HG03060 (cell line): ENCODE measurements at regions not wholly inside any gene's neighbourhood (a gene's known extent, or its start where the extent isn't known, plus 50 kb on each side); places are given as distances from the start of the nearest gene placed in this dataset.
"Not testable (repeated sequence)": the region's sequence is repeated elsewhere in the genome, so short reads cannot be mapped to it uniquely, and the experiment has no call there.

Source experiments
- ATAC-seq: cut with Tn5 transposase; IDR thresholded peaks from one replicate; pipeline ENCODE4 v1.9.1; 2021; ENCODE audit warnings: low read depth, moderate number of reproducible peaks; ENCODE audit not compliant: unreplicated experiment

DNA sequence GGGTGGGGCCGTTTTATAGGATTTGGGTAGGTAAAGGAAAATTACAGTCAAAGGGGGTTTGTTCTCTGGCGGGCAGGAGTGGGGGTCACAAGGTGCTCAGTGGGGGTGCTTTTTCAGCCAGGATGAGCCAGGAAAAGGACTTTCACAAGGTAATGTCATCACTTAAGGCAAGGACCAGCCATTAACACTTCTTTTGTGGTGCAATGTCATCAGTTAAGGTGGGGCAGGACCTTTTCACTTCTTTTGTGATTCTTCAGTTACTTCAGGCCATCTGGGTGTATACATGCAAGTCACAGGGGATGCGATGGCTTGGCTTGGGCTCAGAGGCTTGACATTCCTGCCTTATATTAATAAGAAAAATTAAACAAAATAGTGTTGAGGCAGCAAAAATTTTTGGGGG lies 200.1 kb upstream of the TRPC7 start:
- ATAC-seq, result not testable (repeated sequence)

DNA sequence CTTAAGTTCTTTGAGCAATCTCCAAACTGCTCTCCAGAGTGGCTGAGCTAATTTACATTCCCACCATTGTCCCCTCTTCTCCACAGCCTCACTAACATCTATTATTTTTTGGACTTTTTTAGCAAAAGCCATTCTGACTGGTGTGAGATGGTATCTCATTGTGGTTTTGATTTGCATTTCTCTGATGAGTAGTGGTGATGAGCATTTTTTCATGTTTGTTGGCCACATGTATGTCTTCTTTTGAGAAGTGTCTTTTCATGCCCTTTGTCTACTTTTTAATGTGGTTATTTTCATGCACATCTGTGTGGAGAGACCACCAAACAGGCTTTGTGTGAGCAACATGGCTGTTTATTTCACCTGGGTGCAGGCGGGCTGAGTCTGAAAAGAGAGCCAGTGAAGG lies 199.7 kb upstream of the TRPC7 start:
- not testable (repeated sequence) for ATAC-seq

DNA sequence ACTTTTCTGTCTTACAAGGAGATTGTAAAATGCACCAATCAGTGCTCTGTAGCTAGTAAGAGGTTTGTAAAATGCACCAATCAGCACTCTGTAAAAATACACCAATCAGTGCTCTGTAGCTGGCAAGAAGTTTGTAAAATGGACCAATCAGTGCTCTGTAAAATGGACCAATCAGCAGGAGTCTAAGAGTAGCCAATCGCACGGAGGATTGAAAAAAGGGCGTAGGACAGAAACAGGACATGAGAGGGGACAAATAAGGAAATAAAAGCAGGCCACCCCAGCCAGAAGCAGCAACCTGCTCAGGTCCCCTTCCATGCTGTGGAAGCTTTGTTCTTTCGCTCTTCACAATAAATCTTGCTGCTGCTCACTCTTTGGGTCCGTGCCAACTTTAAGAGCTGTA lies 199.1 kb upstream of the TRPC7 start:
- not testable (repeated sequence) for ATAC-seq

DNA sequence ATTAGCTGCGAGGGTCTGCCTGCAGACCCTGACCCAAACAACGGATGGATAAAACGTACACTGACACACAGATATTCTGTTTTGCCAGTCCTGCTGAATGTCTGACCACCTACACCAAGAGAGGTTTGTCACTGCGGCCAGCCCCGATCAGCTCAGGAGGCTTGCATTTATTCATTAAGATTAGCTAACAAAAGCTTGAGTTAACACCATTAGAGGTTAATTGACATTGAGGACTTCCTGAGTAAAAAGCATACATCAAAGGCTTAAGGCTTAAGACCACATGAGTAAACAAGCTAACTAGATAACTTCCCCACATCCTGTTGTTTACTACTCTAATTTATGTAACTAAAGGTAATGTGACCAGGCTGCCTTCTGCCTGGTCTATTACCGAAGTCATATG lies 198.1 kb upstream of the TRPC7 start:
- ATAC-seq, result no peak

DNA sequence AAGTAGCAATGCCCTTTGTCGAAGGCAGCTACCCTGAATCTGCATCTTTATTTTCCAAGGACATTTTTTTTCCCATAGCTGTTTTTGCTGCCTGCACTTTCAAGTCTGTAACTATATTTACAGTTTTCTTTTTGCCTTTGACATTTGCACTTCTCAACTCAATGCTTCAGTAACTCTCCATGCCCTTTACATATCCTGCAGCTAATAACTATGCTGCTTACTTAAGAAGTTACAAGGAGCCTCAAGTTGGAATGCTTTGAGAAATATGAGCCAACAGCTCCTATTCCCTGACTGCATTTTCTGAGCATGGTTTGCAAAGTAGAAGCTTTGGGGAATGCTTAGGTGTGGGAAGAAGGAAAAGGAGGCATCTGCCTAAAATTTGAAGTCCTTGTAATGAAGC lies 194.8 kb upstream of the TRPC7 start:
- ATAC-seq, result no peak

DNA sequence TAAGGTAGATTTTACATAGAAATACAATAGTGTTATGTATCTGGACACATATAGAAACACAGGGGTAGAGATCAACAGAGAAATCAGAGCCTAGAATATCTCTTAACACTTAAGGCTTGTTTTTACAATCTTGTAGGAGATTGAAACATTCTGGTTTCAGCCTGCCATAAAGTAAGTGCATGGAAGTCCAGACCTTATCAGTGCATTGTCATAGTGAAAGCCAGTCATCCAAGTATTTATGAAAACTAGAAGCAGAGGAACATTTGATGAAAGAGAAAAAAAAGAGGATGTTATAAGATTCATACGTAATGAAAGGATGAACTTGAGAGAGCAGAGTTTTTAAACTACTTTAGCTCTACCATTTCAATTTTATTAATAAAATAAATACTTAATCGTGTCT lies 194.3 kb upstream of the TRPC7 start:
- no peak for ATAC-seq

DNA sequence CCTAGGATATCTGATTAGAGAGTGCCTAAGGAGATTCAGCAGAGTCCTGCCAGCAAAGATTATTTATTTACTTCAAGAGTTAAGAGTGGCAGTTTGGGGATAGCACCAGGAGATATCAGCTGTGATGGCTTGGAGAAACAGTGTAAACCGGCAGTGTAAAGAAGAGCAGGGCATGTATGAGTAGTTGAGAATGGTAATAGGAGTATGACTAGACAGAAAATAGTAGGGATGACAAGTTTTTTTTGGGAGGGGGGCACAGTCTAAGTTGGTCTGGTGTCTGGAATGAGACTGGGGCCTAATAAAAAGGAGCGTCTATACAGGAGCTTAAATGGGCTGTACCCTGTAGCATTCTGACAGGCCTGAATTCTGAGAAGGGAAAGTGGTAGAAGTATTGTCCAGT lies 181.8 kb upstream of the TRPC7 start:
- not testable (repeated sequence) for ATAC-seq

DNA sequence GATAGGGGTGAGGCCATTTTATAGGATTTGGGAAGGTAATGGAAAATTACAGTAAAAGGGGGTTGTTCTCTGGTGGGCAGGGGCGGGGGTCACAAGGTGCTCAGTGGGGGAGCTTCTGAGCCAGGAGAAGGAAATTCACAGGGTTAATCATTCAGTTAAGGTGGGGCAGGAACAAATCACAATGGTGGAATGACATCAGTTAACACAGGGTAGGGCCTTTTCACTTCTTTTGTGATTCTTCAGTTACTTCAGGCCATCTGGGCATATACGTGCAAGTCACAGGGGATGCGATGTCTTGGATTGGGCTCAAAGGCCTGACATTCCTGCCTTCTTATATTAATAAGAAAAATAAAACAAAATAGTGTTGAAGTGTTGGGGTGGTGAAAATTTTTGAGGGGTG lies 181.1 kb upstream of the TRPC7 start:
- ATAC-seq, result not testable (repeated sequence)

DNA sequence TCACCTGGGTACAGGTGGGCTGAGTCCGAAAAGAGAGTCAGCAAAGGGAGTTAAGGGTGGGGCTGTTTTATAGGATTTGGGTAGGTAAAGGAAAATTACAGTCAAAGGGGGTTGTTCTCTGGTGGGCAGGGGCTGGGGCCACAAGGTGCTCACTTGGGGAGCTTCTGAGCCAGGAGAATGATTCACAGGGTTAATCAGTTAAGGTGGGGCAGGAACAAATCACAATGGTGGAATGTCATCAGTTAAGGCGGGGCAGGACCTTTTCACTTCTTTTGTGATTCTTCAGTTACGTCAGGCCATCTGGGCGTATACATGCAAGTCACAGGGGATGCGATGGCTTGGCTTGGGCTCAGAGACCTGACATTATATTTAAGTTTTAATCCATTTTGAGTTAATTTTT lies 179.7 kb upstream of the TRPC7 start:
- not testable (repeated sequence) for ATAC-seq

DNA sequence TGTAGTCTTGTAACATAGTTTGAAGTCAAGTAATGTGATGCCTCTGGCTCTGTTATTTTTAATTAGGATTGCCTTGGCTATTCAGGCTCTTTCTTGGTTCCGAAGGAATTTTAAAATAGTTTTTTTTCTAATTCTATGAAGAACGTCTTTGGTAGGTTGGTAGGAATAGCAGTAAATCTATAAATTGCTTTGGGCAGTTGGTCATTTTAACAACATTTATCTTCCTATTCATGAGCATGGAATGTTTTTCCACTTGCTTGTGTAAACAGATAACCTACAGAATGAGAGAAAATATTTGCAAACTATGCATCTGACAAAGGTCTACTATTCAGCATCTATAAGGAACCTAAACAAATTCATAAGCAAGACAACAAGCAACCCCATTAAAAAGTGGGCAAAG lies 173.2 kb upstream of the TRPC7 start:
- no peak for ATAC-seq

DNA sequence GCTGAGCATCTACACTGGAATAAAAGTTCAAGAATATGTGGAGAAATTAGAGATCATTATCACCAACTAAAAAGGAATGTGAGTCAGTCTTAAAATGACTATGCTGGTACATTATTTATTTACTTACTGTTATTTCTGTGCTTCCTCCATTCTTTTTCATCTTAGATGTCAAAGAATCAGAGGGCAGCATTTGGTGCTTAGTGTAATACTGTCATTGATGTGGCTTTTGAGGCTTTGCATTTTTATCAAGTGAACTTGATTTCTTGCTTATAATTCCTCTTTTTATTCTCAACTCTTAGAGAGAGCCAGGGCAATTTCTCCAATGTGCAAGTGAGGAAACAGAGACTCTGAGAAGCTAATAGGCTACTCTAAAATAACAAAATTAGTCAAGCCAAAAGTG lies 163.7 kb upstream of the TRPC7 start:
- ATAC-seq, result no peak

DNA sequence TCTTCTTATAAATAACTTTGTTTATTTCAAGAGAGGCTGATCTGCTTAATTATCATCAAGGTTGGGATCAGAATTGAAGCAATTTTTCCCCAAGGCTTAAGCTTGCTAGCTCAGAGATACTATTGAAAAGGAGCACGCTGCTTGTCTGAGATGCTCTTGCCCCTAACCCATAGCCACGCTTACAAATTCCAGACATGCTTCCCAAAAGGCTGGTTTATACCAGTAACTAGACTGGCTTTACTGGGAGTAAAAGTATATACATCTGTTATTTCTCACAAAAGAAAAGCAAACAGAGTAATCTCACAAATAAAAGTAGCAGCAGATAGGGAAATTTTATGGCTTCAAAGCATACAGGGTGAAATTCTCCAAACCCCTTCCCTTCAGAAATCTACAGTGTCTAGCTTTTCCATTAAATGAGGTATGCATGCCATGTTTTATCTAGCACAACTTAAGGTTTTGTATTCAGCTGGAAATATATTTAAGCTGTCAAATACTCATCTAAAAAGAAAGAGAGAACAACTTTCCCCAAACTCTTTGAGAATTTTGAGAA lies 163.2 kb upstream of the TRPC7 start:
- ATAC-seq, result no peak

DNA sequence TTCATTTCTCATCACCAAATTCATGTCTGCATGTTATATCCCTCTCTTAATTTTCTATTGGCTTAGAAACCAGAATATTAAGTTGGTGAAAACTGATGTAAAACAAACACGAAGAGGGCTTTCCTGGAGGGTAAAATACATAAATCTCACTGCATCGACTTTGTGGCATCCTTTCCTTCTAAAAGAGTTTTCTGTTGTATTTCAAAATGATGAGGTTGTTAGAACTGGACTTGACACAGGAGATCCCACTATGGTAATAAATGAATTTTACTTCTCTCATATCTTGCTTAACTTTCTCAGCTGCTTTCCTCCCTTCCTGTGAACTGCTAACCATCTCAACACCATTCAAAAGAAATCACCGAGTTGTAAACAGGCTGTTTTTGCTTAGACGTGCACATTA lies 162.0 kb upstream of the TRPC7 start:
- ATAC-seq, result no peak

DNA sequence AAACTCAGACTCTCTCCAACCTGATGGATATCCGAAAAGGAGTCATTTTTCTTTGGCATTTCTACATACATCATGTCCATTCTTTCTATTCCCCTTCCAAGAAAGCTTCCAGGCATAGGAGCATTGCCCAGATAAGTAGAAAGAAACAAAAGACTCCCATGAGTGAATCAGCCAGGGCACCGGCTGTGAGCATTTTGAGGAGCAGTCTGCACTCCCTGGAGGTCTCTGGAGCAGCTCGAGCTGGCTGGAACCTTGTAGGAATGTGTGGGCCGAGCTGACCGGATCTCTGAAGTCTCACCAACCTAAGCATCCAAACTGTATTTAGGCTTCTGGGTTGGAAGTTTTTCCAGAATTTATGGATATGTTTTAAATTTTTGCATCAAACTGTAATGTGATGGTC lies 161.4 kb upstream of the TRPC7 start:
- no peak for ATAC-seq

DNA sequence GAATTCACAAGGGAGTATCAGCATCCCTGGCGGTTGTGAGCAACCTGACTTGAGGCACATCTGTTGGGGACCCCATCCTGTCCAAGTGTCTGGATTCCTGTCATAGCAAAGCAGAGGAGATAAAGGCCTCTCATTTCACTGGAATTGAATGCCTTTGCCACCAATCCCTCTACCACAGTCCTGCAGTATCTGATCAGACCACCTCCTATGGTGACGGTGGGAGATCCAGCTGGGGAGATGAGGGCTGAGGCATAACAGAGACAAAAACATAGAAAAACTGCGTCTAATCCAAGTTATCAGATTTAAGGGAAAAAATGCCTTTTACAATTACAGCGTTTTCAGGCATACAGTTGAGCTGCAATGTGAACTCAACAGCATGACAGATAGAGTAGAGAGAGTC lies 160.7 kb upstream of the TRPC7 start:
- ATAC-seq, result no peak

DNA sequence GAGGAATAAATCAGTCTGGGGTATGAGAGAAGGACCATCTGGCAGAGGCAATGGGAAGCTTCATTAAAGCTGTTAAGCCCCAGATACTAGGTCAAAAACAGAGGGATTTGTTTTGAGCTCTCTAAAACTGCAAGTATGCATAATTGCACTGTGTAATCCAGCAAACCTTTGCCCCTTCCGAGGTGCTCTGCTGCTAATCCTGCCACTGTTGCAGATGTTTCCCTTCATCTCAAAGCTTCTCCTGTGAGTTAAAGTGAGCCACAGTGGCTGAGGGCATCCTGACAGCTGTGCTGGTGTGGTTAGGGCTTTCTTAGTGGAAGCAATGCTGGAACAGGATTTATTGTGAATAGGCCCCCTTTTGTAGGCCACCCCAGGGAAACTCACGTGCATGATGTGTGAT lies 160.3 kb upstream of the TRPC7 start:
- no peak for ATAC-seq

DNA sequence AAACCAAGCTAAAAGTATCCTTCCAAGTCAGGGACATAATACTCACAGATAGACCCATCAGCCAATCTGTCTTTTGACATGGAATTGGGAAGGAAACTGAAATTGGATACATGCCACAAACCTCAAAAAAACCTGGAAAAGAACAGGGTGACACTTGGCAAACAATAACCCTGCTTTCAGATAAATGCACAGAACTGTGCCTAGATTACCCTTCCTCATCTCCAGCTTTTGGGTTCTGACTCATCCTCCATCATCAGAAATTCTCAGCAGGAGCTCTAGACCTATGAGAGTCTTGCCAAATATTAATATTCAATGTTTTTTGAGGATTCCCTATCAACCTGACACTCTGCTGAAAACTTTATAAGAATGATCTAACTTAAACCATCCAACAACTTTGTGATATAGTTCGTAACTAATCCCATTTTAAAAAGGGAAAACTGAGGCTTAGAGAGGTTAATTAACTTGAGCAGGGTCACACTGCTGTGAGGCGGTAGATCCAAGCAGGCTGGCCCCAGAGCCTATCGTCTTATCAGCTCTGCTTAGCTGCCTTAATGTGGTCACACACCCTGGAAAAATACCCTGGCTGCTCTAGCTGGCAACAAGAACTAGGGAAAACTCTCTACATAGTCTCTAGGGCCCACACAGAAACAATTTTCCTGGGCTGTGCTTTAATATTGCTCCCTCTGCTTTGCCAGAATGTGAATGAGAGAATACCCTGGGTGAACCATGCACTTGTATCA lies 157.0 kb upstream of the TRPC7 start:
- no peak for ATAC-seq

DNA sequence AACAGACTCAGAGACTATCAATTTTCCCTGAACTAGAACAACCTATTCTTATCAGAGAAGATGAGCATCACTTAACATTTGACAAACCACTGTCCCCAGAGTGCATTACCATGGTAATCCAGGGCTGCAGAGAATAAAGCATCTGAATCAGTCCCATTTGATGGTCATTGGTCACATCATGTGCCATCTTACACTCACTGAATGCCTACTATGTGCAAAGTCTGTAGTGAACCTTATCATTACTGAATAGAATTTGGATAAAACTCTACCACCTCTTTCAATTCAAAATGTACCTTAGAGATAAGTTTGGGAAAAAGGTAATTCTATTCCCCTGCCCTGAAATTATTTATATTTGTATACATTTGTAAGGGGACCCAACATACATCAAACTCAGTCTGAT lies 156.4 kb upstream of the TRPC7 start:
- ATAC-seq, result no peak

DNA sequence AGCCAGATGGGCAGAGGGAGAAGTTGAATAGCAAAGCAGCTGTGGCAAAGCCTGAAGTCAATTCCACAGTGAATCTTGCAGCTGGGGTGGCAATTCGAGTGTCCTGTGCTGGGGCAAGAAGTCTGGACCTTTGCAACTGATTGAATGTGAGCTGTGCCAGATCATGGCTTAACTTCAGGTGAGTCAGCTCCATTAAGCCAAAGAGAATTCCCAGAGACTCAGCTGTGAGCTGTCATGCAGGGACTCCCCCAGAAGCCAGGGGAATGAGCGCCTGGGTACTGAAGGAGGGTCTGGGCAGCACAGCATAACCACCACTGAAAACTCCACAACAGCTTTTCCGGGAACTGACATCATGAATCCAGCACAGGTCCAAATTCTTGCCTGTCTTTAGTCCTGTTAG lies 153.5 kb upstream of the TRPC7 start:
- ATAC-seq, result no peak

DNA sequence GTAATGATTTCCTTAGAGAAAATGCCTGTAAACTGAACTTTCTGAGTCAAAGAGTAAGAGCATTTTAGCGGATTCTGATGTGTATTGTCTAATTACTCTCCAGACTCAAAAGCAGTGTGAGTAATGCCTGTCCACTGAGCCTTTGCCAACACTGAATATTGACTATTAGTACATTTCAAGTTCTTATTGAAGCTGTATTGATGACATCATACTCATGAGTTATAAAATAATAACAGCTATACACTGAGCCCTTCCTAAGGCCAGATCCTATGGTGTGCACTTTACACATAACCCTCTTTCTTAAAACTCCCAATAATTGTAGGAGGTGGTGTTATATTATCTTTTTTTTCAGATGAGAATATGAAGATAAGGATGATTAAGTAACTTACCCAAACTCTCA lies 152.8 kb upstream of the TRPC7 start:
- ATAC-seq, result no peak

DNA sequence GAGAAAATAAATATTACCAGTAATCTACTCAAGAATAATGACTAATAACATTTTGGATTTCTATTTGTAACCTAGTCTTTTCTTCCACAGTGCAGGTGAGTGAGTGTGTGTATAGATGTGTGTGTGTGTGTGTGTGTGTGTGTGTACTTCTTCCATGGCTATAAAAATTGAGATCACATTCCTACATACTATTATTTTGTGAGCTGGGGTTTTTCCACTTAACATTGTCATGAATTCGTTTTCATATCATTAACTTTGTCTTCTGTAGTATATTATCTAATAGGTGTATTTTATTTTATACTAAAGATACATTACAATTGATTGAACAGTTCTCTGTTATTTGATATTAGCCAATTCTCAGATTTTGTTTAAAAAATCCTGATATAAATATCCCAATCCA lies 152.4 kb upstream of the TRPC7 start:
- no peak for ATAC-seq

DNA sequence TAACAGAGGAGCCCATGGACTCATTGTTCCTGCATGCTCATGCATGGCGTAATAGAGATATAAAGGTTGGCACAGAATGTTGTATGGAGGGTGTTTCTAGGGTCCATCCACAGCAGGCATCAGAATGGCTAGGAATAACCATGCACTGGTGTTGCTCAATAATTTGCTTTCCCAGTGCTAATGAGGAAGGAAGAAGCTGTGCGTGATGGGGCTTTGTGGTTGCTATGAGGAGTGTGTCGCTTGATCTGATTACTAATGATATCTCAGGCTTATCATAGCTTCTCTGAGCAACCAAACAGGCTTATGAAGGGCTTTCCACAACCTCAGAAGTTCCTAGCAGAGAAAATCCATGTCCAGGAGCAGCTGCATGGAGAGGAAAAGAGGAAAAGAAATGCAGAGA lies 151.3 kb upstream of the TRPC7 start:
- ATAC-seq, result no peak

DNA sequence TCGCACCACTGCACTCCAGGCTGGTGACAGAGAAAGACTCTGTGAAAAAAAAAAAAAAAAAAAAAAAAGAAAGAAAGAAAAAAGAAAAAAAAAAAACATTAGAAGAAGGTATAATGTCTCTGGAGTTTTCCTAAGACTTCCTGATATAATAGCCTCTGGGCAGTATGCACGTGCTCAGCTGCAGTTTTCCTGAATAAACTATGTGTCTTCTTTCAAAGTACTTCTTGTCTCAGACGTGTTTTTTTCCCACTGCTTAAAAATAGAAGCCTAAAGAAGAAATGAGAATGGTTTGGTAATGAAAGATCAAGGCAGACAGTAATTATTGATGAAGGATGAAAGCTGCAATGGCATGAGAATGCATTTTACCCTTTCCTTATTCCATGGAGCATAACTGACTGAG lies 148.1 kb upstream of the TRPC7 start:
- no peak for ATAC-seq
